HG02798 (cell line): ENCODE measurements at regions not wholly inside any gene's neighbourhood (a gene's known extent, or its start where the extent isn't known, plus 50 kb on each side); places are given as distances from the start of the nearest gene placed in this dataset.
"Not testable (repeated sequence)": the region's sequence is repeated elsewhere in the genome, so short reads cannot be mapped to it uniquely, and the experiment has no call there.

Source experiments
- ATAC-seq: cut with Tn5 transposase; IDR thresholded peaks from one replicate; pipeline ENCODE4 v1.9.1; 2021; ENCODE audit warnings: mild to moderate bottlenecking; ENCODE audit not compliant: unreplicated experiment, poor library complexity

- ATAC-seq, result no peak
These were observed 277.6 kb downstream of the GATA3 start for GRCh38 chr10:8331896-8332729.

GRCh38 chr10:8332730-8333111, 278.2 kb downstream of the GATA3 start:
- ATAC-seq, result no peak

GRCh38 chr10:8334631-8335030, 280.1 kb downstream of the GATA3 start:
- ATAC-seq, result no peak

DNA sequence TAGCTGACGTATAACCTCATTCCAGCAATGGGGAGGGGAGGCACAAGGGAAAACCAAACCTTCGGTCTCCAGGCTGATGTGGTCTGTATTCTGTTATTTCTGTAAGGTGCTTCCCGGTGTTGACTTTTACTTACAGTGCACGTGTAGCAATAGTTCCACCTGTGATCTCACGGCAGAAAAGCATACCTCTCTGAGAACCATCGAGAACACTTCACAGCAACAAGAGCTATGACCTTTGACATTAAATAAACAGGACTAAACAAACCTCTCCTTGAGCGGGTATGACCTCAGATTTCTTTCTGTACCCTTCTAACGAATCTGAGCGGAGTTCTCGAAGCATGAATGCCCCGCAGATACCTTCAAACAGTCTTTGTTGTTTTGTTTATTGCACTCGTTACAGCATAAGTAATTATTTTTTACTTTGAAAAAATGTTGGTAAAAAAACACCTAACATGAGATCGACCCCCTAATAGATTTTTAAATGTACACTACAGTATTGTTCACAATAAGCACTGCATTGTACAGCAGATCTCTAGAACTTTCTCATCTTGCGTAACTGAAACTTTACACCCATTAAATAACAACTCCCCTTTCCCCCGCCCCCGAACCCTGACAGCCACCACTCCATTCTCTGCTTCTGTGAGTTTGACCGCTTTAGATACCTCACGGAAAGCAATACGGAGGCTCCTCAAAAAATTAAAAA, 282.3 kb downstream of the GATA3 start:
- no peak for ATAC-seq

- no peak for ATAC-seq
These were observed 282.8 kb downstream of the GATA3 start for GRCh38 chr10:8337332-8337651.

DNA sequence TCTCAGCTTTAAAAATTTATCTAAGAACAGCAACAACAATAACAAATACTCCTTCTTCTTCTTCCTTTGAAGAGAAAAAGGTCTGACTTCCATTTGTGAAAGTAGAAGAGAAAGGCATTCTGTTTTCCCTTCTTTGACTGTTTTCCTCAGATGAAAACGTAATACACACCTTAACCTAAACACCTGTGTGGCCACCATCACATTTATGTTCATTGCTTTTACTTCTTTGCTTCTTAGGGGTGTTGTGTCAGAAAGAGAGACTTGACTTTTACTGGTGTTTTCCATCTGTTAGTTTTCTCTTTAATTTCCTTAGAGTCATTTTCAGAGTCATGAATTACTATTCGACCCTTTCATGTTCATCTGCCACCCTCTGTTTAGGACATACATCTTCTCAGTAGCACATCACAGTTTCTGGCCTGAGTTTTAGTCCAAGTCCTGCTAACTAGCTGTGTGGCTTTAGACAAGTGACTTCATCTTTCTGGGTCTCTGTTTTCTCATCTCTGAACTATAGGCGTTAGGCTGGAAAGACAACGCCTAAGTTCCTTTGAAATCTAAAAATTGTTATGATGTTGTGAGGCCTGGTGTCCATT, 283.8 kb downstream of the GATA3 start:
- no peak for ATAC-seq

GRCh38 chr10:8344756-8345155, 290.3 kb downstream of the GATA3 start:
- no peak for ATAC-seq

DNA sequence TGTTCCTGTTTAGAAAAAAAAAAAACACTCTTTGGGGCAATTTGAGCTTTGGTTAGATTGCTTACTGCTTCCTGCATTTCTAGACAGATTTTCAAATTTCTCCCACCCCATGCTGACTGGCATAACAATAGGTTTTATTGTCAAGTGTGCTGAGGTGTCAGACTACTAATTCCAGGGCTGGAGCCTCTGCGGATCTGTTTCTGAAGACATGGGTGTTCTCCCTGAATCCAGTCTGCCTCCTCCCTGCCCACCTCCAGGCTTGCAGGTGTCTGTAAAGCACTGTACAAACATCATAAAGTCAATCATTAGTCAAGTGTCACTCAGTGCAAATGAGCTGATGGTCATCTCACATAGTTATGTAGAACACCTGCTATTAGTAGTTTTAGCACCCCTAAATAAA, 292.4 kb downstream of the GATA3 start:
- no peak for ATAC-seq

DNA sequence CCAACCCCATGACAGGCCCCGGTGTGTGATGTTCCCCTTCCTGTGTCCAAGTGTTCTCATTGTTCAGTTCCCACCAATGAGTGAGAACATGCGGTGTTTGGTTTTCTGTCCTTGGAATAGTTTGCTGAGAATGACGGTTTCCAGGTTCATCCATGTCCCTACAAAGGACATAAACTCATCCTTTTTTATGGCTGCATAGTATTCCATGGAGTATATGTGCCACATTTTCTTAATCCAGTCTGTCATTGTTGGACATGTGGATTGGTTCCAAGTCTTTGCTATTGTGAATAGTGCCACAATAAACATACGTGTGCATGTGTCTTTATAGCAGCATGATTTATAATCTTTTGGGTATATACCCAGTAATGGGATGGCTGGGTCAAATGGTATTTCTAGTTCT, 293.1 kb downstream of the GATA3 start:
- not testable (repeated sequence) for ATAC-seq

DNA sequence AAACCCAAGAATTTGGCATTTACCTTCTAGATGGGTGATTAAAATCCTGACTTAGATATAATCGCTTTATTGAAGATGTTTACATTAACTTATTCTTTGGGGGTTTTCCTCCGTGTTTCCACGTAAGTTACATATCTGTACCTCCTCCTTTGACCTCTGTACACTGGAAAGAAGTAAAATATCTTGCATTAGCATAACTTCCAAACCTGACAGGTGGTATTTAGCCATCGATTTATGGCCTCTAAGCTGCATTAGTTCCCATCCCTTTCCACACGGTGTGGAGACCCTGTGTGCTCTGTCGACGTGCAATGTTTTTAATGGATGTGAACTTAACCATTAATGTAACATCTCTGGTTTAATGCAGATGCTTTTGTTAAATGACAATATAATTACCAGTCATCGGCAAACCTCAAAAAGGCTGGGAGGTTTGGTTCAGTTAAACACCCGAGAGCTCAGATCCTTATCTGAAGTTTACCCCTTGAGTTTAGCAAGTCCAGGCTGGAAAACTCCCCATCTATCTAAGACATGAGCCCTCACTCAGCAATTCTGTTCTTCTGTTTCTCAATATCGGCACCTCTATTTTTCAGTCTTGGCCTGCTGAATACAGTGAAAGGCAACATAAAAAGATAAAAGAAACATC, 295.2 kb downstream of the GATA3 start:
- ATAC-seq, result no peak

DNA sequence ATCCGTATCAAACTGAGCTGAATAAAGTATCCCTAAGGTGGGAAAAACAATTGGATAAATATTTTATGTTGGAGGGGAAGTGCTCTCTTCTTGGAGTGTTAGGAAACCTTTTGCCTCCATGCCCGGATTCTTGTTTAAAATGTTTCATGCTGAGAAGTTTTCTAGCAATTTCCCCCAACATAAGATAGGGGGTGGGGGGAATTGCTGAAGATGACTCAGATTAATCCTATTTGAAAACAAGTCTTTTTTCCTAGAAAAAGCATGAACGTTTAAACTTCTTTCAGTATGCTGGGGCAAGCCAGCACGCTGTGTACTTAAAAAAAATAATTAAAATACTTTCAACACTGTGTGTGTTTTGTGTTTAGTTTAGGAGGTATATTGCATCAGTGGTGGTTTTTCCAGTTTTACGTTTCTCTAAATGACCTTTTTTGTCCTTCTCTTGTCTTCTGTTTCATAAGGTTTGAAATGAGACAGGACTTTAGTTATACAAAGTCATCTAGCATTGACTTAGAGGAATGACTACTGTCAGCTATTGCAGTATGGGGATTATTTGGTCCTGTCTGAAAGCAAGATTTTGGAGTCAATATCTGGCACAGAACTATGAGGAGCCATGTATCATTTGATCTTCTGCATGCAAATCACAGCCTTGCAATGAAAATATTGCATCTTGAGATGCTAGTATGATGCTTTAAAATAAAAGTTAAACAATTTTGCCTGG, 295.9 kb downstream of the GATA3 start:
- no peak for ATAC-seq

DNA sequence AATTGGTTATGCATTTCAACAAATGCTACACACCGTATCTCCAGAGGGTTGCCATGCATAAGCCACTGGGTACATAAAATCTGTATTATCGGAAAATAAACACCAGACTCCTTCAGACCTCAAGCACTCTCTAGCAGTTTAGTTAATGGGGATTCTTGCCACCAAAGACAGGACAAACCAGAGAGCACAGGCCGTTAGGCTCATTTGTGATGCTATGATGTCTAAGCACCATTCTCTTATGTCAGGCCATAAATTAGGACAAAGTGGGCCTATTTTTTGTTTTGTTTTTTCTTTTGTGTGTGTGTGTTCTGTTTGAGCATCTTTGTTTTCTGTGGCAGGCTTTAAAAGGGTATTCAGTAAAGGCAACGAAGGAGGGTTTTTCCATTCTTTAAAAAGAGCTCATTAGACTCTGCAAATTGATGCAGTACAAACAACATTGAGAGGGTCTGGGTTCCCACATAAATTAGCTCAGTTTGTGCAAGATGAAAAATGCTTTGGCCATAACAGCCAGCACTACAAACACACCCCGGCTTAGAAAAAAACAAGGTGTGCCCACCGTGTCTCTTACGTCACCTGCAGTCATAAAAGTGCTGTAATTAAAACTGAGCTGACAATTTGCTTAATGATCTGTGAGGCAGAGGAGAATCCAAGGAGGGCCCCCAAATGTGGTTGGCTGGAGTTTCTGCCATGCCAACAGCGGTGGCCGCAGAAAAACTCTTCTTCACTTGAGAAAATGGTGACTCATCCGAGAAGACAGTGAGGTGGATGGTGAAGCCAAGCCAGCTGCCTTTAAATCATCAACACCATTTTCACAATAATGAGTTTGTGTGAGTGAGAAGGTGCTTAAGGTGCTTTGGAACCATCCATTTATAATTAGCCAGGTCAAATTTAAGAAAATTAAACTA, 297.9 kb downstream of the GATA3 start:
- no peak for ATAC-seq

- no peak for ATAC-seq
These were observed 301.8 kb downstream of the GATA3 start for GRCh38 chr10:8356283-8356682.

- ATAC-seq, result no peak
These were observed 305.0 kb downstream of the GATA3 start for GRCh38 chr10:8359467-8359866.

DNA sequence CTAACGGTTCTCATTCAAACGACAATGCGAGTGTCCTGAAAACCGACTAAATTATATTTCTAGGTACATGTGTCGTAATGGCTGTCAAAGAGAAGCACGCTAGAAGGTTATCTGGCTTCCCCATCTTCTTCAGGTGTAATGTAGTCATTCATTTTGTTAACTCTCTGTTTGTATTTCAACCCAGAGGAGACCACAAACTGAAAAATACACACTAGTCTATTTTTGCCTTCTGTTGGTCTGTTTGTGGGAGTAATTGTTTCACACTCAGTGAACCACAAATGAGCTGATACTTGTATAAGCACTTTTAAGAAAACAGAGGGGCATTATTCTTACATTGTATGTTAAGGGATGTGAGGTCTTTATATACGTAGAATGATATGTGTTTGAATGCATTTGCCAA, 305.9 kb downstream of the GATA3 start:
- ATAC-seq, result no peak

GRCh38 chr10:8360814-8361509, 306.5 kb downstream of the GATA3 start:
- ATAC-seq, result no peak

DNA sequence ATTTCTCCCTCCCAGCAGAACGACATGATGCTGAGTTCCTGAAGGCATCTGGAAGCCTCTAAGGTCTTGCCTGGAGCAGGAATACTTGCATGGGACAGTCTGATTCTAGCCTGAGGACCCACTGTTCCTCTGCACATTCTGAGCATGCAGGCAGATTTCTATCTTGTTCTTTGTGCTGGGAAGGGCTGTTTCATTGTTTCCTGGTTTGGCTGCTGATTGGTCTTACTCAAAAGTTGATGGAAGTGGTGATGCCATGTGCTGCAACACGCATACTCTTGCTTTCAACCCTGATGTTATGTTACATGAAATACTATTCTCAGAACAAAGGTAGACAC, 307.0 kb downstream of the GATA3 start:
- no peak for ATAC-seq

DNA sequence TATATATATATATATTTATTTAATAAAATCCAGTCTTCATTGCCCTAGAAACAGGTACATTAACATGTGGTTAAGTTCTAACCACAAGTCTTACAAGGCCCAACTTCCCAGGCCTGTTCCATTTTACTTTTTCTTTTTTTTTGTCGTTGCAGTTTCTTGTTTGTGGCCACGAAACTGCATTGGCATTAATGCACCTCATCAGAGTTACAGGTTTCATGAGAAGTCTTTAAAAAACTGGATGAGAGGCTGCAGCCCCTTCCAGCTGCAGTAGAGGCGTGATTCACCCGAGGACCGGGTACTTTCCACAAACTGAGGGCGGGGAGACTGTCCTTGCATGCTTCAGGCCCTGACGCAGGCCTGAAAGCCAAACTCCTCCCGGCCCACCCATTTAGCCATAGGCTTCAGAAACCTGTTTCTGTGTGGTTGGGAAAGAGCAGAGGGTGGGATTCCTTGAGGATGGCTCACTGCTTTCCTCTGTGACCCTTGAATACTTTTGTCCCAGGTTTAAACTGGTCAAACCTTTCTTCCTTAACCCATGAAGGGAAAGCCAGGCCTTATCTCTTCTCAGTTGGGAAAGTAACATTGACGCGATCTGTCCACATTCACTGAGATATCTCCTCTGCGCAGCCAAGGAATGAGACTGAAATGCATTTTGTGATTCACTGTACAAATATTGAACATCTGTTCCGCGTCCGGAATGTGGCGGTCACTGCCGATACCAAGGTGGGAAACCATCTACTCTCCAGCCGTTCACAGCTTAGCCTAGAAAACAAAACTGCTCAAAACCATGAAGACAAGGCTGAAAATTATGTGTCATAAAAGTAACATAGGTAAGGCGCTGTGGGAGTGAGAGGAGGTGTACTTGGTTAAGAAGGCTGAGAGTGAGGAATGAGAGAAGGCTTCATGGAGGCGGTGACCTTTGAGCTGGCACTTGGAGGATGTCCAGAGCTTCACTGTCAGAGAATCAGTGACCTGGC, 311.7 kb downstream of the GATA3 start:
- ATAC-seq, result no peak
